Caco-2 (cell line): ENCODE measurements at regions not wholly inside any gene's neighbourhood (a gene's known extent, or its start where the extent isn't known, plus 50 kb on each side); places are given as distances from the start of the nearest gene placed in this dataset.

Experiments used
- BruUV-seq: library from RNA; stranded (reverse); fragments of 400-500 nt; replicated peaks from 2 replicates; lab custom pipeline; 2021; lab: Mats Ljungman, UMichigan
- CTCF ChIA-PET: fragments of 300-600 bp; sonication (Branson Sonifier 250); formaldehyde crosslinking; loops from one replicate; lab custom pipeline; 2022; ENCODE audit warnings: antibody characterized with exemption; lab: Charles Lee
- POLR2A ChIA-PET: fragments of 300-600 bp; sonication (Branson Sonifier 250); formaldehyde crosslinking; loops from one replicate; lab custom pipeline; 2022; ENCODE audit warnings: antibody characterized with exemption; lab: Charles Lee
- DNase-seq, 2 experiments: peaks; one replicate each; pipeline versions ENCODE4 v3.0.0 to v3.0.0-alpha.2; 2020 to 2022
- H3K27me3 ChIP-seq: replicated peaks from 2 replicates; pipeline ENCODE4 v1.6.0; 2011; ENCODE audit warnings: low read length; ENCODE audit not compliant: control insufficient read depth, insufficient read depth
- H3K36me3 ChIP-seq: 2 replicates; pipeline ENCODE4 v1.5.1; 2011; ENCODE audit warnings: low read length; ENCODE audit not compliant: control insufficient read depth, insufficient read depth
- H3K4me1 ChIP-seq: fragments of 250-450 bp; sonication (Bioruptor Pico); 2 replicates; pipeline ENCODE4 v1.5.1; 2020; ENCODE audit warnings: mild to moderate bottlenecking
- H3K4me3 ChIP-seq: 2 replicates; pipeline ENCODE4 v1.5.1; 2011; ENCODE audit warnings: low read depth, mild to moderate bottlenecking, control low read depth, low read length
- H3K9me3 ChIP-seq: fragments of 250-450 bp; sonication (Bioruptor Pico); 2 replicates; pipeline ENCODE4 v1.5.1; 2020; ENCODE audit warnings: mild to moderate bottlenecking, moderate library complexity
- H3K27ac Mint-ChIP-seq: one replicate; pipeline ENCODE4 v1.8.0; 2022; ENCODE audit warnings: mixed read lengths; ENCODE audit not compliant: unreplicated experiment
- H3K27me3 Mint-ChIP-seq: one replicate; pipeline ENCODE4 v1.8.0; 2022; ENCODE audit warnings: mixed read lengths; ENCODE audit not compliant: insufficient read depth, unreplicated experiment
- H3K36me3 Mint-ChIP-seq: one replicate; pipeline ENCODE4 v1.8.0; 2022; ENCODE audit warnings: mild to moderate bottlenecking, mixed read lengths; ENCODE audit not compliant: insufficient read depth, unreplicated experiment
- H3K4me1 Mint-ChIP-seq: one replicate; pipeline ENCODE4 v1.8.0; 2022; ENCODE audit warnings: low read depth, mixed read lengths; ENCODE audit not compliant: unreplicated experiment
- H3K4me3 Mint-ChIP-seq: one replicate; pipeline ENCODE4 v1.8.0; 2022; ENCODE audit warnings: mild to moderate bottlenecking, moderate library complexity, mixed read lengths; ENCODE audit not compliant: unreplicated experiment
- H3K9me3 Mint-ChIP-seq: one replicate; pipeline ENCODE4 v1.8.0; 2022; ENCODE audit warnings: mixed read lengths; ENCODE audit not compliant: unreplicated experiment
- CTCF ChIP-seq, 2 experiments: fragments of 200-600 bp in 1 of 2; IDR thresholded peaks; 1 replicate in 1 of 2; 2 replicates in 1 of 2; pipeline versions ENCODE4 v1.5.1 to v1.8.0; 2011 to 2022; ENCODE audit warnings: antibody characterized with exemption in 1 of 2, control low read depth in 1 of 2, inconsistent platforms in 1 of 2, low read depth in 1 of 2, low read length in 1 of 2, mild to moderate bottlenecking in 1 of 2, moderate library complexity in 1 of 2; ENCODE audit not compliant: insufficient read depth in 1 of 2, severe bottlenecking in 1 of 2, unreplicated experiment in 1 of 2
- intact Hi-C: fragments of 100-400 bp; cut with micrococcal nuclease; formaldehyde crosslinking; loops from one replicate; pipeline ENCODE4 v1.10.0; 2022; ENCODE audit not compliant: unreplicated experiment

- H3K27me3 Mint-ChIP-seq = peaks cover 23% of the 10 kb centered on the region
- Histone ChIP-seq H3K36me3 (no peaks in the 10 kb centered on the region), H3K4me3 (no peak overlapping the region), H3K9me3 (no peaks in the 10 kb centered on the region), H3K4me1 (no peaks in the 10 kb centered on the region), H3K27me3 (no peaks in the 10 kb centered on the region)
- H3K27ac Mint-ChIP-seq = no peak overlapping the region
- no peaks in the 10 kb centered on the region for H3K9me3 Mint-ChIP-seq
- no peaks in the 10 kb centered on the region for H3K4me1 Mint-ChIP-seq
- intact Hi-C loops = no loop called here
- no peak overlapping the region for H3K4me3 Mint-ChIP-seq
- no peaks in the 10 kb centered on the region for H3K36me3 Mint-ChIP-seq
- POLR2A ChIA-PET = no interaction called here
- no peak for TF ChIP-seq CTCF (IDR thresholded peaks at IDR 0.05; ENCODE audit: insufficient read depth in 1 of 2, low read depth in 1 of 2, low read length in 1 of 2, severe bottlenecking in 1 of 2, unreplicated experiment in 1 of 2)
- no TSS peak for BruUV-seq
- DNase-seq = no peak
- CTCF ChIA-PET = no interaction called here
Measured at GRCh38 chr22:49095366-49095765, 732.3 kb downstream of the BRD1 start.

DNA sequence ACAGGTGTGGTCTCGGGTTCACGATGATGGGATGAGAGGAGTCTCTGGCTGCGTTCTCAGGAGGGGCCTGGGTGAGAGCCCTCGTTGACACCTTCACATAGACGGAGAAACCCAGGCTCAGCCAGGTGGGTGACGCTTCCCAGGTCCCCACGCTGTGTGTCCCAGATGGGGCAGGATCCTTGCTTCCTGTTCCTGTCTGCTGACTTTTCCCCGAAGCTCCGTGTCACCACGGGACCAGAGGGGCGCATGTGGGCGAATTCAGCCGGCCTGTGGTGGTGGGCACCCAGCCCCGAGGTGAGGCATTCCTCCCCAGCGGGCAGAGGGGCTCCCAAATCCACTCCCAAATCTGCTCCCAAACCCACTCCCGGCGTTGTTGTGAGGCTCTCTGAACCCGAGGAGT, 732.8 kb downstream of the BRD1 start:
- no peak for DNase-seq
- intact Hi-C loops = no loop called here
- no peak overlapping the region for H3K4me3 ChIP-seq
- no peaks in the 10 kb centered on the region for H3K36me3 ChIP-seq
- Mint-ChIP-seq H3K4me1 (no peaks in the 10 kb centered on the region), H3K27me3 (peaks cover 23% of the 10 kb centered on the region), H3K9me3 (no peaks in the 10 kb centered on the region), H3K4me3 (no peak overlapping the region), H3K36me3 (no peaks in the 10 kb centered on the region), H3K27ac (no peak overlapping the region)
- ChIA-PET POLR2A (no interaction called here), CTCF (no interaction called here)
- no peaks in the 10 kb centered on the region for H3K27me3 ChIP-seq
- no peak for TF ChIP-seq CTCF (IDR thresholded peaks at IDR 0.05; ENCODE audit: insufficient read depth in 1 of 2, low read depth in 1 of 2, low read length in 1 of 2, severe bottlenecking in 1 of 2, unreplicated experiment in 1 of 2)
- no TSS peak for BruUV-seq
- H3K4me1 ChIP-seq = no peaks in the 10 kb centered on the region
- no peaks in the 10 kb centered on the region for H3K9me3 ChIP-seq

GRCh38 chr22:49094151-49094550, 733.5 kb downstream of the BRD1 start:
- H3K27ac Mint-ChIP-seq = no peak overlapping the region
- Histone ChIP-seq H3K9me3 (no peaks in the 10 kb centered on the region), H3K4me1 (no peaks in the 10 kb centered on the region), H3K27me3 (no peaks in the 10 kb centered on the region), H3K4me3 (no peak overlapping the region), H3K36me3 (no peaks in the 10 kb centered on the region)
- CTCF ChIA-PET = no interaction called here
- no peak for DNase-seq
- H3K36me3 Mint-ChIP-seq = no peaks in the 10 kb centered on the region
- H3K27me3 Mint-ChIP-seq = peaks cover 20% of the 10 kb centered on the region
- no peaks in the 10 kb centered on the region for H3K4me1 Mint-ChIP-seq
- POLR2A ChIA-PET = no interaction called here
- BruUV-seq = no TSS peak
- H3K9me3 Mint-ChIP-seq = no peaks in the 10 kb centered on the region
- no peak for TF ChIP-seq CTCF (IDR thresholded peaks at IDR 0.05; ENCODE audit: insufficient read depth in 1 of 2, low read depth in 1 of 2, low read length in 1 of 2, severe bottlenecking in 1 of 2, unreplicated experiment in 1 of 2)
- H3K4me3 Mint-ChIP-seq = no peak overlapping the region
- intact Hi-C loops = no loop called here
